Central memory CD8-positive, alpha-beta T cell (primary cell): ENCODE measurements at regions not wholly inside any gene's neighbourhood (a gene's known extent, or its start where the extent isn't known, plus 50 kb on each side); places are given as distances from the start of the nearest gene placed in this dataset.
"Not testable (repeated sequence)": the region's sequence is repeated elsewhere in the genome, so short reads cannot be mapped to it uniquely, and the experiment has no call there.

Experiments
- ATAC-seq: fragments of 150-1000 bp; cut with Tn5 transposase; replicated peaks from 2 replicates; pipeline ENCODE4 v1.10.0; 2022; ENCODE audit warnings: mild to moderate bottlenecking, moderate FRiP score, moderate number of reproducible peaks; ENCODE audit not compliant: poor library complexity, severe bottlenecking; ENCODE audit errors: extremely low read depth
- DNase-seq, 2 donors: peaks; one replicate each; pipeline ENCODE4 v3.0.0; 2021; ENCODE audit warnings: low spot score in 2 of 2
- H3K27ac Mint-ChIP-seq: one replicate; pipeline ENCODE4 v1.8.0; 2022; ENCODE audit warnings: low read depth, mild to moderate bottlenecking, moderate library complexity, mixed read lengths
- H3K27me3 Mint-ChIP-seq: one replicate; pipeline ENCODE4 v1.8.0; 2022; ENCODE audit warnings: mixed read lengths
- H3K36me3 Mint-ChIP-seq: one replicate; pipeline ENCODE4 v1.8.0; 2022; ENCODE audit warnings: mild to moderate bottlenecking, moderate library complexity, mixed read lengths; ENCODE audit not compliant: insufficient read depth
- H3K4me1 Mint-ChIP-seq: one replicate; pipeline ENCODE4 v1.8.0; 2022; ENCODE audit warnings: mixed read lengths
- H3K4me3 Mint-ChIP-seq: one replicate; pipeline ENCODE4 v1.8.0; 2022; ENCODE audit warnings: mild to moderate bottlenecking, moderate library complexity, mixed read lengths
- H3K9me3 Mint-ChIP-seq: one replicate; pipeline ENCODE4 v1.8.0; 2022; ENCODE audit warnings: mixed read lengths

DNA sequence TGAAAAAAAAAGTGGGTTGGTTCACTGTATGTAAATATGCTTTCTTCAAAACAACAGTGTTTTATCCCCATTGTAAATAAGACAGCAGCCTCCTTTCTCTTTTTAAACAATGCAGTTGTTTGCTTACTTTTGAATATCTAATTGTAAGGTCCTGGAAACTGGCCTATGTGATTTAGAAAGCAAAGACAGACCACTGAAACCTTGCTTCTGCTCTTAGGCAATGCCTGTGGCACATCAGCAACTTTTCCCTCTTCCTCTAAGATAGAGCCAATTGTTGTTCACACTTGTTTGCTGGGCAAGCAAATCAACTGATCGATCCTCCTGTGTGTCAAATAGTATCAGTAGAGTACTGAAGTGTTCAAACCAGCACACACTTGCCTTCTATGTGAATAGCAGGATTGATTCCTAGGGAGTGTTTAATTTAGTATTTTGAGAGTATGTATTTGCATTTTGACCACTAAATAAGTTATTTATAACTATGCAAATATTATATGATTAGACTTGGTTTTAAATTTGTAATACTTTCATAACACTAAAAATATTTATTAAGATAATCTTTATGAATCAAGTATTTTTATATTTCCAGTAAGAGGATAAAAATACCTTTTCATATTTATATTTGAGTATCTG is 55.4 kb upstream of the GRPR start:
- DNase-seq (no peak), ATAC-seq (no peak)
- Mint-ChIP-seq H3K4me3 (no peak overlapping the region), H3K27ac (no peak overlapping the region), H3K4me1 (no peaks in the 10 kb centered on the region), H3K36me3 (no peaks in the 10 kb centered on the region), H3K9me3 (no peaks in the 10 kb centered on the region), H3K27me3 (peaks cover 16% of the 10 kb centered on the region)

- ATAC-seq (no peak), DNase-seq (no peak)
- H3K9me3 Mint-ChIP-seq = no peaks in the 10 kb centered on the region
- no peaks in the 10 kb centered on the region for H3K27me3 Mint-ChIP-seq
- no peak overlapping the region for H3K4me3 Mint-ChIP-seq
- H3K27ac Mint-ChIP-seq = no peak overlapping the region
- H3K36me3 Mint-ChIP-seq = no peaks in the 10 kb centered on the region
- no peaks in the 10 kb centered on the region for H3K4me1 Mint-ChIP-seq
Measured at GRCh38 chrX:16063921-16064320, 59.4 kb upstream of the GRPR start.

- Mint-ChIP-seq H3K4me3 (no peak overlapping the region), H3K36me3 (no peaks in the 10 kb centered on the region), H3K9me3 (no peaks in the 10 kb centered on the region), H3K27ac (no peak overlapping the region), H3K27me3 (no peaks in the 10 kb centered on the region), H3K4me1 (no peaks in the 10 kb centered on the region)
- no peak for DNase-seq
- ATAC-seq = no peak
Measured at GRCh38 chrX:16063141-16063540, 60.2 kb upstream of the GRPR start.

- no peak for ATAC-seq
- no peaks in the 10 kb centered on the region for H3K9me3 Mint-ChIP-seq
Measured at GRCh38 chrX:16061296-16061695, 62.1 kb upstream of the GRPR start.

GRCh38 chrX:16060252-16060651 is 63.1 kb upstream of the GRPR start:
- H3K27ac Mint-ChIP-seq = no peak overlapping the region
- H3K27me3 Mint-ChIP-seq = no peaks in the 10 kb centered on the region
- H3K36me3 Mint-ChIP-seq = no peaks in the 10 kb centered on the region
- H3K9me3 Mint-ChIP-seq = no peaks in the 10 kb centered on the region
- no peaks in the 10 kb centered on the region for H3K4me1 Mint-ChIP-seq
- no peak for DNase-seq
- ATAC-seq = no peak
- H3K4me3 Mint-ChIP-seq = no peak overlapping the region

More at GRCh38 chrX:16061296-16061695, 62.1 kb upstream of the GRPR start:
- Mint-ChIP-seq H3K27ac (no peak overlapping the region), H3K4me3 (no peak overlapping the region), H3K27me3 (no peaks in the 10 kb centered on the region), H3K36me3 (no peaks in the 10 kb centered on the region), H3K4me1 (no peaks in the 10 kb centered on the region)
- no peak for DNase-seq

GRCh38 chrX:16049126-16049525 is 74.2 kb upstream of the GRPR start:
- peaks cover 17% of the 10 kb centered on the region for H3K27me3 Mint-ChIP-seq
- not testable (repeated sequence) for H3K36me3 Mint-ChIP-seq, ATAC-seq, H3K9me3 Mint-ChIP-seq, H3K27ac Mint-ChIP-seq, H3K4me3 Mint-ChIP-seq, DNase-seq, H3K4me1 Mint-ChIP-seq

DNA sequence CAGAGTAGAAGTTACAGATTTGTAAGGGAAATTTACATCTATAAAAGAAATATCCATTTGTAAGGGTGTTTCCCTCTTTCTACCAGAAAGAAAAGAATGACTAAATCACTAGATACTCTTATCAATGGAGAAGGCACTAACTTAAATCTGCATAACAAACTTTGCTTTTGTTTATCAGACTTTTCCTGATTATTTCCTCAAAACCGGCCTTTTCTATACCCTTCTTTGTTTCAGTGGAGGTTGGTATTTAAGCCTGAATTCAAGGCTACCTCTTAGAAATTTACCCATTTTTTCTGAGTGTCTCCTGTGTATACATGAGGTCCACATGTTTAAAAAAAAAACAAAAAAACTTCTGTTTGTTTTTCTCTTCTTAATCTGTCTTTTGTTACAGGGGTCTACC is 80.4 kb upstream of the GRPR start:
- Mint-ChIP-seq H3K27ac (no peak overlapping the region), H3K27me3 (no peaks in the 10 kb centered on the region), H3K4me3 (no peak overlapping the region), H3K4me1 (no peaks in the 10 kb centered on the region), H3K9me3 (no peaks in the 10 kb centered on the region), H3K36me3 (no peaks in the 10 kb centered on the region)
- DNase-seq (no peak), ATAC-seq (no peak)

DNA sequence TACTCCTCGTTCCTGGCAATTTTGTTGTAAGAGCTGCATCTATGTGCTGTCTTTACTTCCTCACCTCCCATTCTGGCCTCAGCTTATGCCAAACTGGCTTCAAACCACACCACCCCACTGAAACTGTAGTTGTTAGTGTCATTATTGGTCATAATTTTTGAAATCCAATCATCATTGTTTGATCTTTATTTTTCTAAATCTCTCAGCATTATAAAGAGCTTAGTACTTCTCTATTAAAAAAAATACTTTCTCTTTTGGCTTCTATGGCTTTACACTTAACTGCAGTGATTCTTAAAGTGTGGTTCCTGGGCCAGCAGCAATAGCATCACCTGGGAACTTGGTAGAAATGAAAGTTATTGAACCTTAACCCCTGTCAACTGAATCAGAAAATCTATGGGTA is 83.5 kb upstream of the GRPR start:
- no peak for DNase-seq
- H3K4me1 Mint-ChIP-seq = no peaks in the 10 kb centered on the region

DNA sequence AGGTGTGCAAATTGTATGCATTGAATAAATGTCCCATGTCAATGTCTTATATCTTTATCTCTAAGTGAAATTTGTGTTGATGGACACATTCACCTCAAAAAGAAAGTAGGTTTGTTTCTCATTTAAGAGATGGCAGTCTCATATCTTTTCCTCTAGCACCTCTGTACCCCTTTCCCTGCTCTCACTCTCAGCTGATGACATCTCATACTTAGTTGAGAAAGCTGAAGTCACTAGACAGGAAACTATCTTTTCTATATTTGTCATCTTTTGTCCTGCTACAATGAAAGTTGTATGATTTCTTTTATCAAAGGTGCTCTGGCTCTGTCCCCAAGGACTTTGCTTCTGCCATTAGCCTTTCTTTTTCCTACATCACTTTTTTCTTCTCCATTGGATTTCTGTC is 84.0 kb upstream of the GRPR start:
- H3K9me3 Mint-ChIP-seq = no peaks in the 10 kb centered on the region
- H3K4me3 Mint-ChIP-seq = no peak overlapping the region
- no peaks in the 10 kb centered on the region for H3K36me3 Mint-ChIP-seq
- DNase-seq (no peak), ATAC-seq (no peak)
- no peaks in the 10 kb centered on the region for H3K4me1 Mint-ChIP-seq
- H3K27me3 Mint-ChIP-seq = no peaks in the 10 kb centered on the region
- no peak overlapping the region for H3K27ac Mint-ChIP-seq

More for the DNA sequence above, 83.5 kb upstream of the GRPR start:
- Mint-ChIP-seq H3K27ac (no peak overlapping the region), H3K27me3 (no peaks in the 10 kb centered on the region), H3K36me3 (no peaks in the 10 kb centered on the region), H3K9me3 (no peaks in the 10 kb centered on the region), H3K4me3 (no peak overlapping the region)
- ATAC-seq = no peak

DNA sequence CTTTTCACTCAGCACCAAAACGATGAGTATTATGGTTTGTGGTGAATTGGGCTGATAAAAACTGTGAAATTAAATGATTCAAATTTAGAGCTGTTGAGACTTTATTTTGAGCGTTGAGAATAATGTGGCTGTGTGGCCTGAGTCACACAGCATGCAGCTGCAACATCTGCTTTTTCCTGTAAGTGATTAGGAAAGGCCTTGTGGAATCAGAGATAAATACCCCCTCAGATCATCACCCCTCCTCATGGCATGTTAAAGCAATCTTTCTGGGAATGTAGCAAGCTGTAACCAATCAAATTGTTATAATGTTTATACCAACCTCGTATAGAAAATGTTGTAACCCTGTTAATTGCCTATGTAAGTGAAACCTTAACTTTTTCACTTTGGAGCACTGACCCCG is 90.0 kb upstream of the GRPR start:
- Mint-ChIP-seq H3K9me3 (no peaks in the 10 kb centered on the region), H3K4me1 (no peaks in the 10 kb centered on the region), H3K27me3 (no peaks in the 10 kb centered on the region), H3K27ac (no peak overlapping the region), H3K36me3 (no peaks in the 10 kb centered on the region), H3K4me3 (no peak overlapping the region)
- no peak for ATAC-seq
- no peak for DNase-seq

GRCh38 chrX:16028576-16028975 is 94.8 kb upstream of the GRPR start:
- no peak for ATAC-seq

DNA sequence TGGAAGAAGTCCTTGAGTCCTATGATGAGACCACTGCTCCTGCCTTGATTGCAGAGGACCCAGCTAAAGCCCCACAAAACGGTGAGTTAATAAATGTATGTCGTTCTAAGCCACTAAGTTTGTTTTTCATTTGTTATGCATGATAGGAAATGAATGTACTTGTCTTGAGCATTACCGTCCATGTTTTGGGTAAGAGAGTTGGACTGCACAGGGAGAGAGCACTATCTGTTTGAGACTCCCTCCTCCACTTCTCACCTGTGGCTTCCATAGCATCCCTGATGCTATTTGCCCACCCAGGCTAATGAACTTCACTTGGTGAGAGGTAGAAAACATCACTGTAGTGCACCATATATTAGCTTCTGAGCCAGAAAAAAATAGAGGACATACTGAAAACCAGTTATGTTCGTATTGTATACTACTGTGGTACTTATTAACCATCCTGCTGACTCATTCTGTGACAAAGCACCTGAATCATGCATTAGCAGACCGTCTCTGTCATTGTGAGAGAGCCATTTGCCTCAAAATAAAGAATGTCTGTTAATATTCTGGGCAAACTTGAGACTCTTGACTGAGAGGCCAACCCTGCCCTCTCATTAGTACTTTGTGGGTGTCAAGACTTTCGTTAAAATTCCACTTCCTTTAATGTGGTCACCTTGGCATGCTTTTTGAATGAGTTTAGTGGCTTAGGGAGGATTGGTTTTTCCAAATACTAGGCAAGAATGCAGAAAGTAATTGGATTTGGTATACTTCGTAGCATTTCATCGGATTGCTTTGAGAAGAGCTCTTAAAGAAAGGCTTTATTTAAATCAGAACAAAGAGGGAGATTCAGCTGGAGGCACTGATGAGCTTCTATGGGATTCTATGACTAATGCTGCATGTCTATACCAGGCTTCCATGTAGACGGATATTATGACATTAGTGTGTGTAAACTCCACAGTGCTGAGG is 99.3 kb upstream of the GRPR start:
- Mint-ChIP-seq H3K9me3 (no peaks in the 10 kb centered on the region), H3K27me3 (peaks cover 21% of the 10 kb centered on the region), H3K36me3 (no peaks in the 10 kb centered on the region), H3K27ac (no peak overlapping the region), H3K4me3 (no peak overlapping the region), H3K4me1 (no peaks in the 10 kb centered on the region)
- ATAC-seq (no peak), DNase-seq (no peak)

More at GRCh38 chrX:16028576-16028975, 94.8 kb upstream of the GRPR start:
- no peak overlapping the region for H3K4me3 Mint-ChIP-seq
- H3K9me3 Mint-ChIP-seq = no peaks in the 10 kb centered on the region
- H3K36me3 Mint-ChIP-seq = no peaks in the 10 kb centered on the region
- H3K27me3 Mint-ChIP-seq = no peaks in the 10 kb centered on the region
- no peaks in the 10 kb centered on the region for H3K4me1 Mint-ChIP-seq
- H3K27ac Mint-ChIP-seq = no peak overlapping the region
- no peak for DNase-seq

GRCh38 chrX:16022580-16023200 is 100.7 kb upstream of the GRPR start:
- peaks cover 21% of the 10 kb centered on the region for H3K27me3 Mint-ChIP-seq

More at GRCh38 chrX:16022580-16023200, 100.7 kb upstream of the GRPR start:
- no peak for ATAC-seq
- no peak overlapping the region for H3K4me3 Mint-ChIP-seq
- H3K9me3 Mint-ChIP-seq = no peaks in the 10 kb centered on the region
- H3K27ac Mint-ChIP-seq = no peak overlapping the region
- H3K4me1 Mint-ChIP-seq = no peaks in the 10 kb centered on the region
- no peaks in the 10 kb centered on the region for H3K36me3 Mint-ChIP-seq
- no peak for DNase-seq
